Transverse colon (tissue), 4 donors: ENCODE measurements at regions not wholly inside any gene's neighbourhood (a gene's known extent, or its start where the extent isn't known, plus 50 kb on each side); places are given as distances from the start of the nearest gene placed in this dataset.

Source experiments
- EP300 ChIP-seq: sonication (generic); formaldehyde crosslinking; IDR thresholded peaks from one replicate; pipeline ENCODE4 v1.6.1; 2017; ENCODE audit warnings: antibody characterized with exemption, low read depth
- POLR2A ChIP-seq: fragments of 450-650 bp; IDR thresholded peaks from one replicate; pipeline ENCODE4 v1.6.1; 2016; ENCODE audit warnings: antibody characterized with exemption, mild to moderate bottlenecking, moderate library complexity
- POLR2AphosphoS5 ChIP-seq, 3 donors: sonication (generic); formaldehyde crosslinking; IDR thresholded peaks; one replicate each; pipeline ENCODE4 v1.6.1; 2016; ENCODE audit warnings: antibody characterized with exemption in 3 of 3
- TF ChIP-seq, protein P1 (sequence below), 5 experiments: fragments of 200-600 bp in 3 of 5; fragments of 450-650 bp in 2 of 5; sonication (generic) in 3 of 5; IDR thresholded peaks; 1 replicate in 2 of 5; 2 replicates in 3 of 5; pipeline ENCODE4 v1.5.1; 2016 to 2017; ENCODE audit warnings: antibody characterized with exemption in 5 of 5, inconsistent platforms in 3 of 5, mild to moderate bottlenecking in 2 of 5, moderate library complexity in 1 of 5

DNA sequence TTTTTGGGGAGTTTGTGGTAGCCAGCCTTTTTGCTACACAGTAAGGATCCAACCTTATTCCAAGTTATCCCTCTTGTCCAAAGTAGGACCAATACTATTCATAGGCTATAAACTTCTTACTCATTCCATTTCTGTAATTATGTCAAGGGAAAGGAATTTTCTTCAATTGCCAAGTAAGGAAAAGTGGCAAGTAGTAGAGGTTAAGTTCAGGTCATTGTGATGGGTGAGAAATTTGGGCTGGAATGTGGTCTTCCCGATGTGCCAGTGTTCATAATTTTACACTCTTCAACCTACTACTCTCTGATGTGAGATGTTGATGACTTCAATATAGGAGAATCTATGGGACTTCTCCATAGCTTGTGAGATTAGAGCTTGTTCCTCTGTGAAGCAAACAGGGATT lies 648.8 kb downstream of the METTL15 start:
- TF ChIP-seq, protein P1, sequence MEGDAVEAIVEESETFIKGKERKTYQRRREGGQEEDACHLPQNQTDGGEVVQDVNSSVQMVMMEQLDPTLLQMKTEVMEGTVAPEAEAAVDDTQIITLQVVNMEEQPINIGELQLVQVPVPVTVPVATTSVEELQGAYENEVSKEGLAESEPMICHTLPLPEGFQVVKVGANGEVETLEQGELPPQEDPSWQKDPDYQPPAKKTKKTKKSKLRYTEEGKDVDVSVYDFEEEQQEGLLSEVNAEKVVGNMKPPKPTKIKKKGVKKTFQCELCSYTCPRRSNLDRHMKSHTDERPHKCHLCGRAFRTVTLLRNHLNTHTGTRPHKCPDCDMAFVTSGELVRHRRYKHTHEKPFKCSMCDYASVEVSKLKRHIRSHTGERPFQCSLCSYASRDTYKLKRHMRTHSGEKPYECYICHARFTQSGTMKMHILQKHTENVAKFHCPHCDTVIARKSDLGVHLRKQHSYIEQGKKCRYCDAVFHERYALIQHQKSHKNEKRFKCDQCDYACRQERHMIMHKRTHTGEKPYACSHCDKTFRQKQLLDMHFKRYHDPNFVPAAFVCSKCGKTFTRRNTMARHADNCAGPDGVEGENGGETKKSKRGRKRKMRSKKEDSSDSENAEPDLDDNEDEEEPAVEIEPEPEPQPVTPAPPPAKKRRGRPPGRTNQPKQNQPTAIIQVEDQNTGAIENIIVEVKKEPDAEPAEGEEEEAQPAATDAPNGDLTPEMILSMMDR (IDR thresholded peaks at IDR 0.05), result no peak
- no peak for TF ChIP-seq POLR2A
- TF ChIP-seq POLR2AphosphoS5 (IDR thresholded peaks at IDR 0.05), result no peak
- no peak for TF ChIP-seq EP300
